ENCODE measurements at regions not wholly inside any gene's neighbourhood (a gene's known extent, or its start where the extent isn't known, plus 50 kb on each side); places are given as distances from the start of the nearest gene placed in this dataset.

DNA sequence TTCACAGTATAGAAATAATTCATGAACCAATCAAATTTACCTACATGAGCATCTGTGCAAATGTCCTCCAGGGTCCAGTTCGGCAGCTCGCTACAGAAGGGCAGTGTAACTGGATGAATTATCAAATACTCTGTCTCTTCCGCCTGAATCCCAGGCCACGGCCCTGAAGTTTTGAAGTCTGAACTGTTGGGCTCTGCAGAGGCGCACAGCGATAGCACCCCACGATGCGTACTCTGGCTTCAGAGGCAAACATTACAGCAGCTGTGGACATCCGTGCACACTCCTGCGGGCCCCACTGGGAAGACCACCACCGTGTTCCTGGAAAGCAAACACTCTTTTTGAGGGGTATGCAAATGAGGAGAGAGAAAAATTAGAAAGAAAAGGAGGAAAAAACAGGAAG lies 259.8 kb upstream of the TCERG1L start:
- Mint-ChIP-seq H3K27ac (ENCODE audit: unreplicated experiment) (no peak overlapping the region), H3K4me3 (ENCODE audit: unreplicated experiment) (no peak overlapping the region), H3K9me3 (ENCODE audit: unreplicated experiment) (peaks cover 7% of the 10 kb centered on the region), H3K4me1 (ENCODE audit: low read depth, unreplicated experiment) (no peaks in the 10 kb centered on the region), H3K36me3 (ENCODE audit: insufficient read depth, unreplicated experiment) (no peaks in the 10 kb centered on the region), H3K27me3 (ENCODE audit: insufficient read depth, unreplicated experiment) (peaks cover 5% of the 10 kb centered on the region)
- Histone ChIP-seq H3K4me3 (ENCODE audit: low read depth, low read length) (no peak overlapping the region), H3K27me3 (replicated peaks; ENCODE audit: control insufficient read depth, insufficient read depth, low read length) (no peaks in the 10 kb centered on the region), H3K4me1 (no peaks in the 10 kb centered on the region), H3K36me3 (ENCODE audit: control insufficient read depth, insufficient read depth, low read length) (no peaks in the 10 kb centered on the region), H3K9me3 (no peaks in the 10 kb centered on the region)
- TF ChIP-seq, protein P1, sequence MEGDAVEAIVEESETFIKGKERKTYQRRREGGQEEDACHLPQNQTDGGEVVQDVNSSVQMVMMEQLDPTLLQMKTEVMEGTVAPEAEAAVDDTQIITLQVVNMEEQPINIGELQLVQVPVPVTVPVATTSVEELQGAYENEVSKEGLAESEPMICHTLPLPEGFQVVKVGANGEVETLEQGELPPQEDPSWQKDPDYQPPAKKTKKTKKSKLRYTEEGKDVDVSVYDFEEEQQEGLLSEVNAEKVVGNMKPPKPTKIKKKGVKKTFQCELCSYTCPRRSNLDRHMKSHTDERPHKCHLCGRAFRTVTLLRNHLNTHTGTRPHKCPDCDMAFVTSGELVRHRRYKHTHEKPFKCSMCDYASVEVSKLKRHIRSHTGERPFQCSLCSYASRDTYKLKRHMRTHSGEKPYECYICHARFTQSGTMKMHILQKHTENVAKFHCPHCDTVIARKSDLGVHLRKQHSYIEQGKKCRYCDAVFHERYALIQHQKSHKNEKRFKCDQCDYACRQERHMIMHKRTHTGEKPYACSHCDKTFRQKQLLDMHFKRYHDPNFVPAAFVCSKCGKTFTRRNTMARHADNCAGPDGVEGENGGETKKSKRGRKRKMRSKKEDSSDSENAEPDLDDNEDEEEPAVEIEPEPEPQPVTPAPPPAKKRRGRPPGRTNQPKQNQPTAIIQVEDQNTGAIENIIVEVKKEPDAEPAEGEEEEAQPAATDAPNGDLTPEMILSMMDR (IDR thresholded peaks at IDR 0.05; ENCODE audit: insufficient read depth in 1 of 2, low read depth in 1 of 2, low read length in 1 of 2, severe bottlenecking in 1 of 2, unreplicated experiment in 1 of 2), result no peak
- no peak for DNase-seq
- CTCF ChIA-PET, result no interaction called here
- no TSS peak for BruUV-seq (replicated peaks)
- POLR2A ChIA-PET, result no interaction called here
- intact Hi-C loops (cut with micrococcal nuclease; ENCODE audit: unreplicated experiment), result no loop called here

DNA sequence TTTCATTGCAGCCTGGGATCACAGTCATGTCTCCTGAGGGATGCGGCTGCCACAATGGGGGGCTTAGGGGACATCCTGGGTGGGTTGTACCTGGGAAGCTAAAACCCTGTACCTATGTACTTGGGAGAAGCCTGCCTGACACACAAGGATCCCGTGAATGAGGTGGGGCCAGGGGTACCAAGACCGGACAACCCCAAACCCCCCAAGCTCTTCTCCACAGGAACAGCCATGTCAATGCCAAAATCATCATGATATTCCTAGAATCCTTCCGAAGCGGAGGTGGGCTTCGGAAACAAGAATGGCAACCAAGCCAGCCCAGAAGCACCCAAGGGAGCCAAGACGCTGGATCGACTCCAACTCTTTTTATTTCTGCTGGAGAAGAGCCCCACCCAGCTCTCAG lies 260.3 kb upstream of the TCERG1L start:
- H3K4me3 ChIP-seq (ENCODE audit: low read depth, low read length), result no peak overlapping the region
- BruUV-seq (replicated peaks), result no TSS peak
- TF ChIP-seq, protein P1 (IDR thresholded peaks at IDR 0.05; ENCODE audit: insufficient read depth in 1 of 2, low read depth in 1 of 2, low read length in 1 of 2, severe bottlenecking in 1 of 2, unreplicated experiment in 1 of 2), result no peak
- H3K4me1 ChIP-seq, result no peaks in the 10 kb centered on the region
- POLR2A ChIA-PET, result no interaction called here
- no peaks in the 10 kb centered on the region for H3K9me3 ChIP-seq
- no peaks in the 10 kb centered on the region for H3K4me1 Mint-ChIP-seq (ENCODE audit: low read depth, unreplicated experiment)
- intact Hi-C loops (cut with micrococcal nuclease; ENCODE audit: unreplicated experiment), result no loop called here
- H3K9me3 Mint-ChIP-seq (ENCODE audit: unreplicated experiment), result peaks cover 2% of the 10 kb centered on the region
- H3K27me3 ChIP-seq (replicated peaks; ENCODE audit: control insufficient read depth, insufficient read depth, low read length), result no peaks in the 10 kb centered on the region
- no peak for DNase-seq
- CTCF ChIA-PET, result no interaction called here
- H3K36me3 ChIP-seq (ENCODE audit: control insufficient read depth, insufficient read depth, low read length), result no peaks in the 10 kb centered on the region
- H3K27me3 Mint-ChIP-seq (ENCODE audit: insufficient read depth, unreplicated experiment), result peaks cover 3% of the 10 kb centered on the region
- no peaks in the 10 kb centered on the region for H3K36me3 Mint-ChIP-seq (ENCODE audit: insufficient read depth, unreplicated experiment)
- H3K27ac Mint-ChIP-seq (ENCODE audit: unreplicated experiment), result no peak overlapping the region
- no peak overlapping the region for H3K4me3 Mint-ChIP-seq (ENCODE audit: unreplicated experiment)

DNA sequence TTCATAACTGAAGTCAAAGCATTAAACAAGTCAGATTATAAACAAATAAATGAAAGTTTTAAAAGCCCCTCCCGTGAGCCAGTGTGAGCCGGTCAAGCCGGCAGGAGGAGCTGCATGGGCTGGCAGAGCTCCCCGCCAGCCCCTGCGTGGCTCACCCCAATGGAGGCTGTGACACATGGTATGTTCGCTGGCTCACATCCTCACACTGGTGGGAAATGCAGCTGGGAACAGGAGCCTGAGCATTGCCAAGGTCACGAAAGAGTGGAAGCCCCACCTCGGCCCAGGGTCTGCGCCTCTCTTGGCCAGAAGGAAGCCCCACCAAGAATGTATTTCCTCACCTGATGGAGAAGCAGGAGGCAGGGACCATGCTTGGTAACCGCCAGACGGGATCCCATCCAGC lies 261.7 kb upstream of the TCERG1L start:
- no TSS peak for BruUV-seq (replicated peaks)
- H3K27ac Mint-ChIP-seq (ENCODE audit: unreplicated experiment), result no peak overlapping the region
- Histone ChIP-seq H3K4me1 (no peaks in the 10 kb centered on the region), H3K4me3 (ENCODE audit: low read depth, low read length) (no peak overlapping the region), H3K27me3 (replicated peaks; ENCODE audit: control insufficient read depth, insufficient read depth, low read length) (no peaks in the 10 kb centered on the region), H3K36me3 (ENCODE audit: control insufficient read depth, insufficient read depth, low read length) (no peaks in the 10 kb centered on the region), H3K9me3 (no peaks in the 10 kb centered on the region)
- ChIA-PET CTCF (no interaction called here), POLR2A (no interaction called here)
- H3K36me3 Mint-ChIP-seq (ENCODE audit: insufficient read depth, unreplicated experiment), result no peaks in the 10 kb centered on the region
- H3K9me3 Mint-ChIP-seq (ENCODE audit: unreplicated experiment), result no peaks in the 10 kb centered on the region
- no peaks in the 10 kb centered on the region for H3K4me1 Mint-ChIP-seq (ENCODE audit: low read depth, unreplicated experiment)
- H3K27me3 Mint-ChIP-seq (ENCODE audit: insufficient read depth, unreplicated experiment), result peaks cover 3% of the 10 kb centered on the region
- intact Hi-C loops (cut with micrococcal nuclease; ENCODE audit: unreplicated experiment), result no loop called here
- DNase-seq, result no peak
- TF ChIP-seq, protein P1 (IDR thresholded peaks at IDR 0.05; ENCODE audit: insufficient read depth in 1 of 2, low read depth in 1 of 2, low read length in 1 of 2, severe bottlenecking in 1 of 2, unreplicated experiment in 1 of 2), result no peak
- no peak overlapping the region for H3K4me3 Mint-ChIP-seq (ENCODE audit: unreplicated experiment)

Measured in Caco-2 (cell line).